GM18870 (cell line): ENCODE measurements at regions not wholly inside any gene's neighbourhood (a gene's known extent, or its start where the extent isn't known, plus 50 kb on each side); places are given as distances from the start of the nearest gene placed in this dataset.
"Not testable (repeated sequence)": the region's sequence is repeated elsewhere in the genome, so short reads cannot be mapped to it uniquely, and the experiment has no call there.

Experiments
- ATAC-seq: cut with Tn5 transposase; IDR thresholded peaks from one replicate; pipeline ENCODE4 v1.9.1; 2021; ENCODE audit warnings: moderate library complexity; ENCODE audit not compliant: unreplicated experiment

GRCh38 chr3:135629701-135630408, 335.7 kb upstream of the PPP2R3A start:
- ATAC-seq: no peak

- no peak for ATAC-seq
Measured at GRCh38 chr3:135632556-135633065, 332.9 kb upstream of the PPP2R3A start.

- ATAC-seq: no peak
Measured at GRCh38 chr3:135633078-135633477, 332.4 kb upstream of the PPP2R3A start.

GRCh38 chr3:135636596-135636995, 328.9 kb upstream of the PPP2R3A start:
- ATAC-seq: no peak

GRCh38 chr3:135637013-135637412, 328.5 kb upstream of the PPP2R3A start:
- no peak for ATAC-seq

GRCh38 chr3:135641761-135642160, 323.8 kb upstream of the PPP2R3A start:
- ATAC-seq: no peak

GRCh38 chr3:135645541-135645940, 320.0 kb upstream of the PPP2R3A start:
- no peak for ATAC-seq

- no peak for ATAC-seq
Measured at GRCh38 chr3:135646873-135647272, 318.7 kb upstream of the PPP2R3A start.

GRCh38 chr3:135649361-135649760, 316.2 kb upstream of the PPP2R3A start:
- ATAC-seq: no peak

GRCh38 chr3:135650309-135650708, 315.2 kb upstream of the PPP2R3A start:
- no peak for ATAC-seq

- no peak for ATAC-seq
Measured at GRCh38 chr3:135652388-135652787, 313.1 kb upstream of the PPP2R3A start.

- ATAC-seq: no peak
Measured at GRCh38 chr3:135655328-135655727, 310.2 kb upstream of the PPP2R3A start.

GRCh38 chr3:135658451-135658850, 307.1 kb upstream of the PPP2R3A start:
- not testable (repeated sequence) for ATAC-seq

GRCh38 chr3:135667061-135667460, 298.5 kb upstream of the PPP2R3A start:
- no peak for ATAC-seq

- no peak for ATAC-seq
Measured at GRCh38 chr3:135674508-135674907, 291.0 kb upstream of the PPP2R3A start.

GRCh38 chr3:135678386-135678785, 287.1 kb upstream of the PPP2R3A start:
- no peak for ATAC-seq

- no peak for ATAC-seq
Measured at GRCh38 chr3:135688003-135688402, 277.5 kb upstream of the PPP2R3A start.

- no peak for ATAC-seq
Measured at GRCh38 chr3:135690664-135691063, 274.9 kb upstream of the PPP2R3A start.

- ATAC-seq: no peak
Measured at GRCh38 chr3:135691240-135691639, 274.3 kb upstream of the PPP2R3A start.

GRCh38 chr3:135694142-135694541, 271.4 kb upstream of the PPP2R3A start:
- no peak for ATAC-seq

- ATAC-seq: no peak
Measured at GRCh38 chr3:135699741-135700140, 265.8 kb upstream of the PPP2R3A start.

GRCh38 chr3:135706758-135707375, 258.7 kb upstream of the PPP2R3A start:
- ATAC-seq: no peak
